B cell (primary cell): ENCODE measurements at regions not wholly inside any gene's neighbourhood (a gene's known extent, or its start where the extent isn't known, plus 50 kb on each side); places are given as distances from the start of the nearest gene placed in this dataset.

Experiments
- ATAC-seq: fragments of 200-7000 bp; cut with Tn5 transposase; one replicate; pipeline ENCODE4 v1.10.0; 2021; ENCODE audit warnings: low read depth, mild to moderate bottlenecking, moderate number of reproducible peaks, moderate library complexity
- CTCF ChIA-PET: fragments of 350-600 bp; sonication (Branson Sonifier 250); formaldehyde crosslinking; loops from one replicate; lab custom pipeline; 2021; ENCODE audit warnings: antibody characterized with exemption, inconsistent platforms; lab: Charles Lee
- POLR2A ChIA-PET: fragments of 350-600 bp; sonication (Branson Sonifier 250); formaldehyde crosslinking; loops from one replicate; lab custom pipeline; 2021; ENCODE audit warnings: antibody characterized with exemption; lab: Charles Lee
- DNase-seq: peaks from one replicate; pipeline ENCODE4 v3.0.0; 2013
- H2AFZ ChIP-seq: 2 replicates; pipeline ENCODE4 v1.6.1; 2012; ENCODE audit warnings: mild to moderate bottlenecking, low read depth, low read length; ENCODE audit not compliant: insufficient read depth, poor library complexity, severe bottlenecking
- H3K27ac ChIP-seq, 2 donors: 1 replicate in 1 of 2; 2 replicates in 1 of 2; pipeline ENCODE4 v1.5.1; 2012 to 2013; ENCODE audit warnings: low read length in 2 of 2, mild to moderate bottlenecking in 2 of 2, moderate library complexity in 1 of 2
- H3K27me3 ChIP-seq, 4 experiments: fragments of 200-600 bp in 1 of 4; sonication (generic) in 1 of 4; replicated peaks in 1 of 4; 1 replicate in 2 of 4; 2 replicates in 2 of 4; pipeline versions ENCODE4 v1.6.1 to v1.7.0; 2013 to 2016; ENCODE audit warnings: low read length in 3 of 4, mild to moderate bottlenecking in 2 of 4, mixed read lengths in 1 of 4, moderate library complexity in 1 of 4; ENCODE audit not compliant: insufficient read depth in 4 of 4, control insufficient read depth in 3 of 4; ENCODE audit errors: control extremely low read depth in 1 of 4
- H3K36me3 ChIP-seq, 2 experiments: replicated peaks in 1 of 2; 1 replicate in 1 of 2; 2 replicates in 1 of 2; pipeline versions ENCODE4 v1.6.1 to v1.7.1; 2013; ENCODE audit warnings: low read length in 1 of 2; ENCODE audit not compliant: insufficient read depth in 2 of 2, control insufficient read depth in 1 of 2; ENCODE audit errors: control extremely low read depth in 1 of 2, extremely low read depth in 1 of 2
- H3K4me1 ChIP-seq, 2 donors: fragments of 200-600 bp in 1 of 2; sonication (generic) in 1 of 2; 1 replicate in 1 of 2; 2 replicates in 1 of 2; pipeline versions ENCODE4 v1.5.1 to v1.6.1; 2013 to 2017; ENCODE audit warnings: low read length in 2 of 2; ENCODE audit not compliant: control insufficient read depth in 2 of 2, insufficient read depth in 2 of 2
- H3K4me2 ChIP-seq: replicated peaks from 2 replicates; pipeline ENCODE3; 2012; ENCODE audit warnings: mild to moderate bottlenecking, low read depth, low read length; ENCODE audit not compliant: poor library complexity, severe bottlenecking
- H3K4me3 ChIP-seq, 5 experiments: fragments of 200-600 bp in 1 of 5; sonication (generic) in 1 of 5; 1 replicate in 3 of 5; 2 replicates in 2 of 5; pipeline versions ENCODE4 v1.5.1 to v1.7.0; 2011 to 2016; ENCODE audit warnings: low read length in 4 of 5, mild to moderate bottlenecking in 4 of 5, low read depth in 2 of 5, control low read depth in 1 of 5, moderate library complexity in 1 of 5; ENCODE audit not compliant: insufficient read depth in 1 of 5; ENCODE audit errors: control extremely low read depth in 1 of 5, extremely low read depth in 1 of 5
- H3K79me2 ChIP-seq: fragments of 200-600 bp; sonication (generic); one replicate; pipeline ENCODE4 v1.6.0; 2016; ENCODE audit warnings: low read length; ENCODE audit not compliant: control insufficient read depth, insufficient read depth
- H3K9ac ChIP-seq: fragments of 200-600 bp; sonication (generic); 2 replicates; pipeline ENCODE4 v1.6.1; 2017; ENCODE audit warnings: mild to moderate bottlenecking, low read length, moderate library complexity
- H3K9me3 ChIP-seq, 3 donors: one replicate each; pipeline versions ENCODE4 v1.6.1 to v1.7.1; 2013; ENCODE audit warnings: low read length in 2 of 3; ENCODE audit not compliant: control insufficient read depth in 2 of 3, insufficient read depth in 1 of 3; ENCODE audit errors: control extremely low read depth in 1 of 3
- H4K20me1 ChIP-seq: 2 replicates; pipeline ENCODE4 v1.6.0; 2012; ENCODE audit warnings: mild to moderate bottlenecking, low read length; ENCODE audit not compliant: insufficient read depth, control insufficient read depth, poor library complexity, severe bottlenecking
- H3K27ac Mint-ChIP-seq: one replicate; pipeline ENCODE4 v1.8.0; 2021; ENCODE audit warnings: mixed read lengths
- H3K27me3 Mint-ChIP-seq: one replicate; pipeline ENCODE4 v1.8.0; 2021; ENCODE audit warnings: mixed read lengths
- H3K4me1 Mint-ChIP-seq: one replicate; pipeline ENCODE4 v1.8.0; 2021; ENCODE audit warnings: mixed read lengths
- H3K4me3 Mint-ChIP-seq: one replicate; pipeline ENCODE4 v1.8.0; 2021; ENCODE audit warnings: mixed read lengths
- H3K9me3 Mint-ChIP-seq: one replicate; pipeline ENCODE4 v1.8.0; 2022; ENCODE audit warnings: mixed read lengths; ENCODE audit not compliant: insufficient read depth
- CTCF ChIP-seq: fragments of 200-600 bp; IDR thresholded peaks from one replicate; pipeline ENCODE4 v1.8.0; 2022; ENCODE audit warnings: antibody characterized with exemption, mild to moderate bottlenecking
- EZH2 ChIP-seq: IDR thresholded peaks from 2 replicates; pipeline ENCODE4 v1.6.1; 2012; ENCODE audit warnings: borderline replicate concordance, low read depth, mild to moderate bottlenecking, moderate library complexity, low read length; ENCODE audit not compliant: insufficient read depth, poor library complexity, severe bottlenecking
- WGBS: methylation state at CpG from one replicate; pipeline ENCODE4 v1.1.5; 2013; ENCODE audit warnings: missing lambda C conversion rate; ENCODE audit not compliant: insufficient coverage; 5-methylcytosine and 5-hydroxymethylcytosine counted together
- intact Hi-C: fragments of 100-400 bp; cut with micrococcal nuclease; formaldehyde crosslinking; loops from one replicate; pipeline ENCODE4 v1.10.0; 2022

- H3K36me3 ChIP-seq, result no peaks in the 10 kb centered on the region
- H3K9me3 ChIP-seq, result peaks cover 0 to 2% (median 0%) of the 10 kb centered on the region in 3 donors
- peaks cover 4% of the 10 kb centered on the region for H3K27me3 Mint-ChIP-seq
- no peaks in the 10 kb centered on the region for H3K27me3 ChIP-seq
- no peaks in the 10 kb centered on the region for H3K79me2 ChIP-seq
- CTCF ChIA-PET, result no interaction called here
- no peak overlapping the region for H3K4me2 ChIP-seq
- 71% methylated on average over 4 of the region's 6 CpGs for WGBS
- ATAC-seq (no peak), DNase-seq (no peak)
- no peaks in the 10 kb centered on the region for H3K9me3 Mint-ChIP-seq
- H3K4me1 ChIP-seq, result no peaks in the 10 kb centered on the region
- no peaks in the 10 kb centered on the region for H4K20me1 ChIP-seq
- POLR2A ChIA-PET, result no interaction called here
- no peaks in the 10 kb centered on the region for H3K4me1 Mint-ChIP-seq
- intact Hi-C loops, result no loop called here
- no peak overlapping the region for H3K27ac Mint-ChIP-seq
- H2AFZ ChIP-seq, result no peak overlapping the region
- TF ChIP-seq CTCF, result no peak
- no peak for TF ChIP-seq EZH2
- no peak overlapping the region for H3K27ac ChIP-seq
- no peak overlapping the region for H3K4me3 ChIP-seq
- H3K4me3 Mint-ChIP-seq, result no peak overlapping the region
- no peak overlapping the region for H3K9ac ChIP-seq
These were observed 394.9 kb downstream of the MAFB start for GRCh38 chr20:40294175-40294574.

GRCh38 chr20:40293740-40294139 is 395.3 kb downstream of the MAFB start:
- ATAC-seq, result no peak
- POLR2A ChIA-PET, result no interaction called here
- H3K79me2 ChIP-seq, result no peaks in the 10 kb centered on the region
- H3K36me3 ChIP-seq, result no peaks in the 10 kb centered on the region
- no peak overlapping the region for H3K4me3 ChIP-seq
- intact Hi-C loops, result no loop called here
- no peaks in the 10 kb centered on the region for H3K27me3 ChIP-seq
- H3K4me2 ChIP-seq, result no peak overlapping the region
- 83% methylated on average over 1 of the region's 1 CpG for WGBS
- Mint-ChIP-seq H3K4me1 (no peaks in the 10 kb centered on the region), H3K9me3 (no peaks in the 10 kb centered on the region), H3K4me3 (no peak overlapping the region), H3K27ac (no peak overlapping the region), H3K27me3 (peaks cover 4% of the 10 kb centered on the region)
- no peaks in the 10 kb centered on the region for H4K20me1 ChIP-seq
- no peak for TF ChIP-seq EZH2
- TF ChIP-seq CTCF, result no peak
- H3K9me3 ChIP-seq, result peaks cover 0 to 2% (median 0%) of the 10 kb centered on the region in 3 donors
- no peak overlapping the region for H3K9ac ChIP-seq
- no peak overlapping the region for H2AFZ ChIP-seq
- no peak for DNase-seq
- H3K27ac ChIP-seq, result no peak overlapping the region
- no peaks in the 10 kb centered on the region for H3K4me1 ChIP-seq
- CTCF ChIA-PET, result no interaction called here
